HG03342 (cell line): ENCODE measurements at regions not wholly inside any gene's neighbourhood (a gene's known extent, or its start where the extent isn't known, plus 50 kb on each side); places are given as distances from the start of the nearest gene placed in this dataset.

Experiments used
- ATAC-seq: cut with Tn5 transposase; IDR thresholded peaks from one replicate; pipeline ENCODE4 v1.9.1; 2021; ENCODE audit warnings: mild to moderate bottlenecking, moderate library complexity; ENCODE audit not compliant: unreplicated experiment

DNA sequence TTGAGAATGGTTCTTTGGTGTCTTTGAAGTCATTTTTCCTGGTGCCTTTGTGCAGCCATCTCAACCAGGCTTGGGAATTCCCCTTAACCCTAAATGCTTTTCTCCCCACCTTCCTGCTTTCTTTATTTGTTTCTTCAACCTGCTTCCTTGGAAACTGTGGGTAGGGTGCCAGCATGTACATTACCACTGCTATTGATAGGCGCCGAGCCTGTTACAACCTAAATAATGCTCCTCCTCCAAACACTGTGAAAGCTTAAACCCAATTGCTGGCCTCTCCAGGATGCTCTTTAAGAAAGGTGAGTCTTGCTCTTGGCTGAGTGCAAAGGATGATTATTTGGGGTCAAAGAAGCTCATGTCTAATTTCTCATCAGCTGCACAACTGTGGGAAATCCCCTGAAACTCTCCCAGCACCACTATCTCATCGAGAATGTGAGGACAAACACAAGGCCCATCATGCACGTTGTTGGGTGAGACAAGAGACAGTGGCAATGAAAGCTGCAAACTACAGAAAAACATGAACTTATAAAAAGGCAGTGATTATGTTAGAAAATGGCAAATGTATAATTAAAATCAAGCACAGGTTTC is 285.5 kb upstream of the IGFBP3 start:
- ATAC-seq, result no peak

DNA sequence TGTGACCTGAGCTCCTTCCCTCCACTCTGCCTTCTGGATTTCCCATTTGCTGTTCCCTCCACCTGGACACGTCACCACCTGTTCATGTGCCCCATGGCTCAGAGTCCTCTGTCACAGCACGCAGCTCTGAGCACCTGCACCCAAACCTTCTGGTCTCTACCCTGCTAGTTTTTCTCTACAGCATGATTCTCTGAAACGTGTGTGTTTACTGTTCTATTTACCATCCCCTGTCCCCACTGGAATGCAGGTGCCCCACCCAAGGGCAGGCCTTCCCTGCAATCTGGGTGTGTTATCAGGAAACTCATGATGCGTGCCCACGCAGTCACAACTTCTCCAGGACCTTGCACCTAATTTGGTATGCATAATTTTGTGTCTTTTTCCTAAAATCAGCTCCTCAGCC is 284.4 kb upstream of the IGFBP3 start:
- ATAC-seq, result no peak

DNA sequence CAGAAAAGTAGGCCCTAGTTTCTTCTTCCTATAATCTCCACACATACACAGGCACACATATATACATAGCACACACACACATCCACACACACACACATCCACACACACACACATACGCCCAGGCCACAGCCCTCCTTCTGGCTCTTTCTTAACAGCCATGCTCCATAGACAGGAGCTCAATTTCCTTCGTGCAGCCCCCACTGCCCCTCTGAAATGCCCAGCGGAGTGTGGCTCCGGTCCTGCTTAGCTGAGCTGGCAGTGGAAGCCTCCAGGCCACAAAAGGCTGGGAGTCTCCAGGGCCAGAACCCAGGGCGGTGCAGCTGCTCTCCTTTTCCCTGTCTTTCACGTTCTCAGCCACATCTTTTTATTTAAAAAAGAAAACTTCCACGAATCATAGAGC is 282.9 kb upstream of the IGFBP3 start:
- no peak for ATAC-seq

DNA sequence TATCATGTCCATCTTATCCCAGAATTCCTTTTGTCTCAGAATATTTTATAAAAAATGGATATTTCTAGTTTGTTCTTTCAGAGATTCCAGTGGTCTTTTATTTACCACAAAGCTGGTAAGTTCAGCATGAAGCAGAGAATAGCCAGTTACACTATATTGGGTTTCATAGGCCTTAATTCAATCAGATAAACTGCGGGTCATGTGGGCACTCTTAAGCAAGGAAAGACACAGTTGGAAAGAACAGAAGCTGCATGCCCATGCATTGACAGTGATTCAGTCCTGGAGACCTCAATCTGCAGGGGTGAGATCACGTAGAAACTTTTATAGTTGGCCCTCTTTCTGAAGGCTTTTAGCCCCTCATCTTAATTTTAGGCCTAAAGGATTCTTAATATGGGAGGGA is 281.3 kb upstream of the IGFBP3 start:
- ATAC-seq, result no peak

DNA sequence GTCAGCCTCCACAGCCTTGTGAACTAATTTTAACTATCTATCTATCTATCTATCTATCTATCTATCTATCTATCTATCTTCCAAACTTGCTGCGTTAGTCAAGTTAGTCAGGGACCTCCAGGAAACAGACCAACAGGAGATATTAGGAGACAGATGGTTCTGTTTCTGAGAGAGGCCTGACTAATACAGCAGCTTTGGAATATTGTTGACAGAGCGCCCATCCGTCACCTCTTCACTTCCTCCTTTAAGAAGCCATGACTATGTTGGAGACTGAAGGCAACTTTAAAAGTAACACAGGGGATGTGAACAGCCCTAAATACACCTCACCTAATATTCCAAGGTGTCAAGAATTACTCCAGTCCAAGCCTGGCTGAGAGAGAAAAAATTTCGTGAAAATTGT is 280.9 kb upstream of the IGFBP3 start:
- no peak for ATAC-seq

DNA sequence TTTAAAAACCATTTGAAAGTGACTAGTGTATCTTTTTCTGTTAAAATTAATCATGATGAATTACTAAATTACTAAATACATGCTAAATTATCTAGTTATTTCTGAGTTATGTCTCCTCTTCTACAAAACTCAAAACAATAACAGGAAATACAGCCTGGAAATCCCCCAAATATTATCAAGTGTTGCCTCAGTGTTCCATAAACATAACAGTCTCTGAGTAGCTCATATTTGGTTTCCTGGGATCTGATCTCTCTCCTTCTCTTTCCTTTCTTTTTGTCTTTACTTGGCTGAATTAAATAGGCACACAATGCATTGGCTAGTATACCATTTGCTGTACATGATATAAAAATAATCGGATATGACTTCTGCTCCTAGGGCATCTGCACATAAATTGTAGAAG is 277.6 kb upstream of the IGFBP3 start:
- ATAC-seq, result no peak

DNA sequence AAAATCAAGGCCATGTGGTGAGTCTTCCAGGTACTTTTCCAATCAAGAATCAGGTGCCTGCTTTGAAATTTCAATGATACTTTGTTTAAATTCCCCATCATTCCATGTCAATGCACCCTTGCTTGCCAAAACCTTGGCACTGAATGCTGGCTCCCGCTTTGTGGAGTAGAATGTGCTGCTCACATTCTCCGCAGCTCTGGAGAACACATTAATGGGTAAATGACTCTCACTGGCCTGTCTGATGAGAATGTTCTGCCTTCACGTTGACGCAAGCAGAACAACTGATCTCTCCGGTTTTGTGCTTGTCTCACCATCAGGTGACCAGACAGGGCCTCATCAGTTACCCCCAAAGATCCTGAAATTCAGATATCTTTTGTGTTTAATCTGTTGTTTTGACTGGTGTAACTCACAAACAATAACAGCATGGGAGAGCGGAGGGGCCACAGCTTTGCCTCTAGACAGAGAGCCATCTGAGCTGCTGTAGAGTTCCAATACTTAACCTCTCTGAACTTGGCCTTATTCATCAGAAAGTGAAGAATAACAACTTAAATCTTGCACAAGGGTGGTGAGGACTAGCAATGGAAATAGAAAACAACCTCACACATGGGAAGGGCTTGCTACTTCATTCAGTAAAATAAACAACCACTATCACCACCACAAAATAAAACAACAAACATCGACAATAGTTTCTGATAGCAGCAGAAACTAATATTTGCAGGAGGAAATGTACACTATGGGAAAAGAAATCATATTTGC is 276.9 kb upstream of the IGFBP3 start:
- no peak for ATAC-seq

DNA sequence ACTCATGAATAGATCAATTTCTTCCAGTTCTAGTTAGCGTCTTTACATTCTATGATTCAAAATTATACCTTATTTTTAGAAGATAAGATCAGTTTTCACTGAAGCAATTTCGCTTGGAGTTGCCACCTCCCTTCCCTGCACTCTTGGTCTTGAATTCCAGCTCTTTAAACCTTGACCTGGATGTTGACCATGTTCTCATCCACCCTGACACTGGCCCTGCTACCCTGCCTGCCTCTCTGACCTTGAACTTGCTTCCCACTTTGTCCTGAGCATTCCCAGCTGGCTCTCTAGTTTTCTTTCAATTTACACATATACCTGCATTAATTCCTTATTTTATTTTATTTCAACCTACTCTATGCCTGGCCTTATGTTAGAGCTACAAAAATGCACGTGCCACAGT is 274.9 kb upstream of the IGFBP3 start:
- ATAC-seq, result no peak

DNA sequence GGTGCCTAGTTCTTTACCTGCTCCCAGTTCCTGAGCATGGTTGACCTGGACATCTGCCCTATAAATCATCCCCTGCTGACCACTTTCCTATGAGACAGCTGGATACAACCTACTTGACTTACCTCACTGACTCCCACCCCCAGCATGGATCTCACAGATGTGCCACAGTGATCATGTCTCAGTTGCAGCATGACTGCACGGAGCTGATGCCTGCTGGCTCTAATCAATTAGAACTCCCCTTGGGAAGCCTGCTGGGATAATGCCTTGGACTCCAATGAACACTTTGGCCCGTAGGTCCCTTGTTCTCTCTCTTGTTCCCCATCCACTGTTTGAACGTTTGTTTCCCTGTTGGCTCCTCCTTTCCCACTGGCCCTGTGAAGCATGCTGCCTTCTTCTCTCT is 271.2 kb upstream of the IGFBP3 start:
- ATAC-seq, result no peak

DNA sequence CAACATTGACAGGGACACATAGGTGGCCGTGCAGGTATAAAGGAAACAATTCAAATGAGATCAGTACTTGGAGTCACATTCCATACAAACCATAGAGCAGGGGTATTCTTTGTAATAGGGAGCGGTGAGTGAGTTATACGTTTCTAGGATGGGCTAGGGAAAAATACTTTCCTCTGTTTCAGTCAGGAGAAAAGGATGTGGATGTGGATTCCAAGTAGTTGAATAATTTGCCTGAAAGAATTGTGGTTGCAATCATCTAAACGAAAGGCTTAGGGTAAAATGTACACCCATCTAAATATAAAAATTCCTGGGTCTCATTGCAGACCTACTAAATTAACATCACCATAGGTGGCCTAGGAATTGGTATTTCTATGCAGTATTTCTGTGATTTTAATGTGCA is 270.7 kb upstream of the IGFBP3 start:
- no peak for ATAC-seq

DNA sequence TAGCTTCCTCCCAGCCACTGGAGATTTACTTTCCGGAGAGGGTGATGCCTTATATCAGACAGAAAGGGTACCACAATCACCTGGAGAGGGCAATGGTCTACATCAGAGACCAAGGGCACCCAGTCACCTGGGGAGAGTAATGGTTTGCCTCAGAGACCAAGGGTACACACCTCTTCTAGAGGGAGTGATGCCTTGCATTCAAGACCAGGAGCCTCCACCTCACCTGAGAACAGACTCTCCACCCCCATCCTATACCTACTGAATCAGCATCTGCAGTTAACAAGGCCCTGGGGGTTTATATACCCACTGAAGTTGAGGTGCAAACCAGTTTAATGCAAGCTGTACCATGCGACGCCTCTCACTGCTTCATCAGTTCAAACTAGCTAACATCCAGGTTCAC is 270.2 kb upstream of the IGFBP3 start:
- no peak for ATAC-seq

DNA sequence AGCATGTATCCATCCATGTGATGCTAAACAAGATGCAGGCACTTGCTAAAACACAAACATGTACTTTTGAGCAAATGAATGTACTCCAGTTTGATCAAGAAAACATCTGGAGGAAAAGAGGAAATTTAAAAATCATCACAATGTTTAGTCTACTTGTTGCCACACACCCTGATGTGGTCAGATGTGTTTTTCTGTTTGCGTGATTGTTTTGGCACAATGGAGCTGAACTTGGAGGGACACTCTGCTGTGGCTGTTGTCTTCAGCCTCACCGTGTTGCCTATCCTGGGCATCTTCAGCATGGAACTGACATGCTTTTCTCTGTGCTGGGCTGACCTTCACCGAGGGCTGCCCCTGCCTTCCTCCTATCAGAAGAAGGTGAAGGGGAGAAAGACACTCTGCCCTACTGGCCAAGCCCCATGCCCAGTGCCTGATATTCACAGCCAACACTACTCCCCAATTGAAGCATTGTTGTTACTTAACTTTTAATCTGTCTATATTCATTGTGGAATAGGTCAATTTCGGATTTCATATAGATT is 268.3 kb upstream of the IGFBP3 start:
- ATAC-seq, result no peak

DNA sequence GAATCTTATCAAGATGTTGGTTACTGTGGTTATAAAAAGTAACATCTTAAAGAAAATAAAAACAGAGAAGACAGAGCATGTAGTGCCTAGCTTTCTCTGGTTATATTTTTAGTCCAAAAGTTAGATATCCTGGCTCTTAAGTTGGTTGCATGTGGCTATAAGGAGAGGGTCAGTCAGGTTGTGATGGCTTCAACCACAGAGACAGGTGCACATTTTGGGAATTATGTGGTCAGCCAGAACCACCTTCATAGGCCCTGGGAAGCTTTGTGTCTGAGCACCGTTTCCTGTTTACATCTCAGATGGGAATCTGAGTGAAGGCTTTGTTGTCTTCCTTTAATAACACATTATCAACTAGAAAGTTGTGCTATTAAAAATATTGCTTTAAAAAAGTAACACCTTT is 265.1 kb upstream of the IGFBP3 start:
- ATAC-seq, result no peak

DNA sequence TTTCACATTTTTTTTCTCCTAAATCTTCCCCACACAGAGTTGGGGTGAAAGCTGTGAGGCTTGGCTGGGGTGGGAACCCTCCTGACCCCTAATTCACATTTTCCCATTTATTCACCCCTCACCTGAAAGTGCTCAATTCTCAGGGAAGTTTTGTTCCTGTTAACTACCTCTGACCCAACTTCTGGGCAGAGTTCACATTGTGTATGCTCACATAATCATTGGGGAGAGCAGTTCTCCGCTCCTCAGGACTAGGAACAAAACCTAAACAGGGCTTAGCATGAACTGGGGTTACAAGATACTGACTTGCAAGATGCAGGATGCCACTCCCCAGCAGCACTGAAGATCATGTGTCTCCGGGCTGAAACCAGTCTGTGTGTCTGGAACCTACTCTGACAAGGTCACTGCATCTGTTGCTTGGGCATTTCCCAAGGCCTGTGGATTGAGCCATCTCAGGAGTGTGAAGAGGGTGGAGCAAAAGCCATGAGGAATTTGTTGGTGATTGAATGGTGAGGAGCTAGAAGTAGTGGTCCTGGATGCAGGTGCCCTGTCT is 258.1 kb upstream of the IGFBP3 start:
- ATAC-seq, result no peak

DNA sequence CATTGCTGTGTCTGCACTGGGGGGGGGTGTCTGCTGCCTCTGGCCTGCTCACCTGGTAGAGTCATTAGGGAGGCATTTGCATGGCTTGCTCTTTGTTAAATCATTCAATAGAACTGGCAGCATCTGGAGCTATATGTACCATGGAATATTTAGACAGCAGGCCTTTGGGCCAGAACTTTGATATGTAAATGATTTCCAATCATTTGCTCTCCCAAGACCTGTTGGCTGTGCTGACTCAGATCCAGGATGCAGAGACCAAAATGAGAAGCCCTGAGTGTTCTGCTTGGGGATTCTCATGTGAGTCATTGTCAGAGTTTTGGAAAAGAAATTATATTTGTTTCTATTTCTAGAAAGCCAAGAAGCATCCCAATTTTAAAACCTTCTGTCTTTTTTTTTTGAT is 257.6 kb upstream of the IGFBP3 start:
- ATAC-seq, result no peak

DNA sequence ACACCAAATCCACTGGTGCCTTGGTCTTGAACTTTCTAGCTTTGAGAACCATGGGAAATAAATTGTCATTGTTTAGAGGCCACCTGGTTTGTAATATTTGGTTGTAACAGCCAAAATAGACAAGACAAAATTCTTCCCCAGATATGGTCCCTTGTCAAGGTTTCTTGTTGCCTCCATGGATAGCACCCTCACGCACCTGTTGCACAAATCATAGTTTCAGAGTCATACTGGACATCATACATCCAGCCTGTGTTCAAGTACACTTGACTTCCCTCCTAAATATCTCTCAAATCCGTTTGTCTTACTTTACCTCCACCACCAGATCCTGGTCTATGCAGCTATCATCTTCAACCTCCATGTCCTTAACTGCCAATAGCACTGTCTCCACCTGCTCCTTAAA is 256.7 kb upstream of the IGFBP3 start:
- no peak for ATAC-seq

DNA sequence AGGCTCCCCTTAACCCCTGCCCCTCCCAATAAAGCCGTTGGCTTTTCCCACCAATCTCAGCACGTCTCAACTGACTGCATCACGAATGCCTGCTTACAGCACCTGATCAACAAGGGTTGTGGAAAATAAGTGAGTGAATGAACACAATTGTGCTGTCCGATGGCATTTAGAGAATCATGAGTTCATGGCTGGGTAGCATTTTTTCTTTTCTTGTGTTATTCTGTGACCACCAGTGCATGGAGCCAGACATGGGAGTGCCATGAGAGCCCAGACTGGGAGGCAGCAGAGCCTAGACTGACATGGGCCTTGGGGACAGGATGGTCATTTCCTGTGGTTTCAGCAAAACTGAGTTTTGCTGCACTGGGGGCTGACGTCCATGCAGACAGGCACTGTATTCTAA is 254.1 kb upstream of the IGFBP3 start:
- ATAC-seq, result no peak

DNA sequence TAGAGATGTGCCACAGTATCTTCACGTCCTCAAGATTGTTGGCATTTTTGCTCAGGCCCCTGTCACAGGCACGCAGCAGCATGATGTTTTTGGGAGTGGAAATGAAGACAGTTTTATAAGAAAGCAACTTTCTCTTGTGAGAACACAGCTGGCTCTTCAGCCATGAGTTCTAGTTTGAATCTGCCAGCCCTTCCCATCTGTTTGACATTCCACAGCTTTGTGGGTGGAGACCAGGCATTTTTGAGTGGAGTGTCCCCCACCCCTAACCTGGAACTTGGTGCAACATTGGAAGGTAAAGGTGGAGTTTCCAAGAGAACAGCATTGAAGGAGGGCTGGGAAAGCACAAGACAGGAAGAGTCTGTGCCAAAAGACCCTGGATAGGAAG is 253.1 kb upstream of the IGFBP3 start:
- no peak for ATAC-seq

DNA sequence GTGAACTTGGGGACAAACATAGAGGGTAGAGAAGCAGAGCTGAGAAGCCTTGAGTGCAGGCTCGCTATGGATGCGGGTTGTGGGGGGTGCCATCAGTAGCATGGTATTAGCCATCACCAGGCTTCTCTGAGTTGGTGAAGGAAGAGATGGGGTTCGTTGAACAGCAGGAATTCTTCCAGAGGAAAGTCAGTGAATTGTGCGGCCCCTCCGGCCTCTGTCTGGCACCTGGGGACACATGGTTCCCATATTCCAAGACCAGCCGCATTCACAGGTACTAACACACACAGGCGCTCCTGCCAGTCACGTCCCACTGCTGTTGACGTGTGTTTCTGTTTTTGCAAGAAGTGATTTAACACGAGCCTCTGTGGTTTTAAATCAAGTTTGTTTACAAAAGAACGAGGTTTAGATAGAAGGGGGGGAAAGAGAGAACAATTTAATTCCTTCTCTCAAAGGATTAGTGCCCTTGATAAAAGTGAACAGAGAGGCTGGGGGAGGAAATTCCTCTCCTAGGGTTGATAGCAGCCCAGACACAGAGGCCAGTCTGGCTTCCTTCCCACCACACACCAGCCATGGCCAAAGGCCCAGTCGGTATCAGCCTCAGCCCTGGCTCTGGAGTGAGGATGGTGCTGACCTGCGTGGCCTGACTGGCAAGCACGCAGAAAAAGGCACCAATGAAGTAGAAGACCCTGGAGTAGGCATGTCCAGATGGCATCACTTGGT is 252.6 kb upstream of the IGFBP3 start:
- ATAC-seq, result no peak

DNA sequence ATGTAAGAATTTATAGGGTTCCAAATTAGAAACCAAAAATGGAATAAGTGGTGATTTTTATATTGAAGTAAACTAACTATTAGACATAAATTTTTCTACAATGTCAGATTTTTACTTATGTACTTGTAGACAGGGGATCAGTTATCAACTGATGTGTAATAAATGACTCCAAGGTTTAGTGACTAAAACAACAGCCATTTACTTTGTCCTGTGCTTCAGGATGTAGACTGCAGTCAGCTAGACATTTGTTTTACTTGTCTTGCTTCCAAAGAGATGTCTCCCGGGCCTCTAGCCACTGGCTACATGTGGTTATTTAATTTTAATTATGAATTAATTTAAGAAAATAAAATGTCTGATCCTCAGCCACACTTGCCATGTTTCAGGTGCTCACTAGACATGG is 249.7 kb upstream of the IGFBP3 start:
- no peak for ATAC-seq

DNA sequence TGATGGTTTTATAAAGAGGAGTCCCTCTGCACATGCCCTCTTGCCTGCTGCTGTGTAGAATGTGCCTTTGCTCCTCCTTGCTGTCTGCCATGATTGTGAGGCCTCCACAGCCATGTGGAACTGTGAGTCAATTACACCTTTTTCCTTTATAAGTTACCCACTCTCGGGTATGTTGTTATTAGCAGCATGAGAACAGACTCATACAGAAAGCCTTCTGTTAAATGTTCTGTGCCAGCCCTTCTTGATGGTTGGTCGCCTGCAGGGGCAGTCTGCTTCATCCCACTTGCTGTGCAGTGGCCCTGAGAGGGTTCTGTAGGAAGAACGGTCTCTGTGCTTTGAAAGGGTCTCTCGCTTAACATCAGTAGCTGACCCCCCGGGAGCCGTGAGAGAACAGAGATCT is 248.9 kb upstream of the IGFBP3 start:
- no peak for ATAC-seq

DNA sequence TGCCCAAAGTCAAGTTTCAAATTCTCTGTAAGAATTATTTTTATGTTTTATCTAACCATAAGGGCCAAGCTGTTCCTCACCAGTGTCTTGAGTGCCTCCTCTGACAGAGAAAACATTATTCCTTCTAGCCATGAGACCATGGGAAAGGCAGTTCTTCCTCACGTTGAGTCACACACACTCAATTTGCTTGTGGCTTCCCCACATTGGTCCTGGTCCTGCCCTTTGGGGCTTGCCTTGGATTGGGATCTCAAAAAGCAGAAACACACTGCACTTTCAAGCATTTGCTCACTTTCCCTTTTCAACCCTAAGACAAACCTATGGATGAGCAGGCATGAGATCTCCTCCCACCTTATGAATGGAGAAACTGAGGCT is 248.3 kb upstream of the IGFBP3 start:
- ATAC-seq, result no peak
